Tibial nerve (tissue), 4 donors: ENCODE measurements at regions not wholly inside any gene's neighbourhood (a gene's known extent, or its start where the extent isn't known, plus 50 kb on each side); places are given as distances from the start of the nearest gene placed in this dataset.
"Not testable (repeated sequence)": the region's sequence is repeated elsewhere in the genome, so short reads cannot be mapped to it uniquely, and the experiment has no call there.

Source experiments
- EP300 ChIP-seq, 2 donors: sonication (generic); formaldehyde crosslinking; IDR thresholded peaks; one replicate each; pipeline ENCODE4 v1.6.1; 2017; ENCODE audit warnings: antibody characterized with exemption in 2 of 2, mild to moderate bottlenecking in 1 of 2
- POLR2A ChIP-seq, 2 donors: fragments of 450-650 bp; IDR thresholded peaks; one replicate each; pipeline ENCODE4 v1.6.1; 2017; ENCODE audit warnings: antibody characterized with exemption in 2 of 2, mild to moderate bottlenecking in 2 of 2, moderate library complexity in 2 of 2
- TF ChIP-seq, protein P1 (sequence below), 5 experiments: fragments of 200-600 bp in 3 of 5; fragments of 450-650 bp in 2 of 5; sonication (generic) in 3 of 5; IDR thresholded peaks; one replicate each; pipeline ENCODE4 v1.5.1; 2016 to 2019; ENCODE audit warnings: antibody characterized with exemption in 5 of 5, mild to moderate bottlenecking in 3 of 5, moderate library complexity in 2 of 5

DNA sequence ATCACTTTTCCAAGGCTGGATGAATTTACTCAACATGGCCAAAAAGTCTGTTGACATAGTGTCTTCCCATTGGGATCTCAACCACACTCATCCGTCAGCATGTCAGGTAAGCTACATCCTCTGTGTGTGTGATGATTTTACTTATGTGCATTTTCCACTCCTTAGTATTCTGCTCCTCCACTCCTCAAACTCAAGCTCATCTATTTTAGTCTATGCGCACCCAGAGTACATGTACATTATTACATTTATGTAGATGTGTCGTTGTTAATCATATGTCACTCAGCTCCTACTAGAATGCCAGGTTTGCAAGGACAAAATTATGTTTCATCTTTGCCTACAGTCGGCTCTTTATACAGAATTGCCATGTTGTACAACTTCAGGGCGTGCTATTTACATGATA is 216.0 kb downstream of the ZNF37A start:
- not testable (repeated sequence) for TF ChIP-seq POLR2A, EP300 (IDR thresholded peaks at IDR 0.05)
- TF ChIP-seq, protein P1, sequence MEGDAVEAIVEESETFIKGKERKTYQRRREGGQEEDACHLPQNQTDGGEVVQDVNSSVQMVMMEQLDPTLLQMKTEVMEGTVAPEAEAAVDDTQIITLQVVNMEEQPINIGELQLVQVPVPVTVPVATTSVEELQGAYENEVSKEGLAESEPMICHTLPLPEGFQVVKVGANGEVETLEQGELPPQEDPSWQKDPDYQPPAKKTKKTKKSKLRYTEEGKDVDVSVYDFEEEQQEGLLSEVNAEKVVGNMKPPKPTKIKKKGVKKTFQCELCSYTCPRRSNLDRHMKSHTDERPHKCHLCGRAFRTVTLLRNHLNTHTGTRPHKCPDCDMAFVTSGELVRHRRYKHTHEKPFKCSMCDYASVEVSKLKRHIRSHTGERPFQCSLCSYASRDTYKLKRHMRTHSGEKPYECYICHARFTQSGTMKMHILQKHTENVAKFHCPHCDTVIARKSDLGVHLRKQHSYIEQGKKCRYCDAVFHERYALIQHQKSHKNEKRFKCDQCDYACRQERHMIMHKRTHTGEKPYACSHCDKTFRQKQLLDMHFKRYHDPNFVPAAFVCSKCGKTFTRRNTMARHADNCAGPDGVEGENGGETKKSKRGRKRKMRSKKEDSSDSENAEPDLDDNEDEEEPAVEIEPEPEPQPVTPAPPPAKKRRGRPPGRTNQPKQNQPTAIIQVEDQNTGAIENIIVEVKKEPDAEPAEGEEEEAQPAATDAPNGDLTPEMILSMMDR (IDR thresholded peaks at IDR 0.05), result not testable (repeated sequence)
